ENCODE measurements at regions not wholly inside any gene's neighbourhood (a gene's known extent, or its start where the extent isn't known, plus 50 kb on each side); places are given as distances from the start of the nearest gene placed in this dataset.

- DNase-seq: no peak
Observed at GRCh38 chr1:239436286-239436685, 49.9 kb downstream of the CHRM3 start.

DNA sequence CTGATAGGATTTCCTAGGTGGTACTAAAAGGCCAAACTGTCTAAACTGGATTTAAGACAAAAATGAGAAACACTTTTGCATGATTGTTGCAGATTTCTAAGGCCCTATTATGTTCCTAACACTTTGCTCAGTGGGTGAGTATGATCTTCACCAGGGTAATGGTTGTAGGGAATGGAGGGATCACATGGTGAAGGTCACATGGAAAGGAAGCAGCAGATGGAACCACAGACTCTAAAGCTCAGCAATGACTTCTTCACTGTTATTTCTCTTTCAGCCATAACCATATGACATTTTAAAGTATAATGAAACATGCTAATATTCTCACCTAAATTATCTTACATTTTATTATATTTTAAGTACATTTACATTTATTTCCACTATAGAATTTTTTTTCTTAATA lies 51.5 kb downstream of the CHRM3 start:
- no peak for DNase-seq

- no peak for DNase-seq
Observed at GRCh38 chr1:239438891-239439290, 52.5 kb downstream of the CHRM3 start.

GRCh38 chr1:239443361-239443760 lies 57.0 kb downstream of the CHRM3 start:
- DNase-seq: no peak

- DNase-seq: no peak
Observed at GRCh38 chr1:239446611-239447010, 60.2 kb downstream of the CHRM3 start.

GRCh38 chr1:239448911-239449310 lies 62.5 kb downstream of the CHRM3 start:
- DNase-seq: no peak

GRCh38 chr1:239455743-239456142 lies 69.4 kb downstream of the CHRM3 start:
- DNase-seq: no peak

DNA sequence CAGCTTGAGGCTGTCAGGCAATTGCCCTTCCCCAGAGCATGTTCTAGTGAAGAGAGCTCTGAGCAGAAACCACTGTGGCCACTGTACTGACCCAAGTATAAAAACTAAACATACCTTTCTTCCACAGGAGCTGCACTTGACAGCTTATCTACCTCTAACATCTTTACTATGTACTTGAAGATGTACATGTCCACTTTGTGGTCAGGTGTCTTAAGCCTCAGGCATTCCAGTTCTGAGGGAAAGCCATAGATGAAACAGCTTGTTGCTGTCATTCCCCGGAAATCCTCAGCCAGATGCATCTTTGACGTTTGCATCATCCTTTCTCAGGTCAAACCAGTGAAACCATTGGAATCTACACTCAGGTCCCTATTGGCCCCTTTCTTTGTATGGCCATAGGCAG lies 70.4 kb downstream of the CHRM3 start:
- no peak for DNase-seq

DNA sequence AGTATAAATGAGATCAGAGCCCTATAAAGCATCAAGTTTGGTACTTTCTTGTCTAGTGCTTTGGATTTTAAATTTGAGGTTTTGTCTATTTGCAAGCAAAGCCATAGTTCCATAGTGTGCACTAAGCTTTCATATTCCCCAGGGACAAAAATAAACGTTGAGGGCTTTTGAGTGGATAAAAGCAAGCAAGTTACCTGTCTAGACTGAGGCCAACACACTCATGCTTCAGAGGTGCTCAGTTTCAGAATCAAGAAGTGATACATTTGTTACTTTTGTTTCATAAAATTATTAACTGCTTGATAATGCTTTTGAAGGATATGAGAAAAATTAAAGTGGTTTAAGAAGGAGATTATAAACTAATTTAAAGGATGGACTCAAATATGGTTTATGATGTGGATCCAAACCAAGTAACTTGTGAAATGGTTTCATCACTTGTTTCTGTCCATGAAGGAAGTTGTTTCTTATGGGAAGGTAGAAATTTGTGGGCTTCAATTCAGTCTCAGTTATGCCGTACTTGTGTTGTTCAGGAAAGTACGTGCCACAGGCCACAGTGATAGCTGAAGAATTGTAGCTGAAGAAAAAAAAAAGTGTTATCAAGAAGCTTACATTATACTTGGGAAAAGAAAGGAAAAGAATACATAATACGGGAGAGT lies 71.2 kb downstream of the CHRM3 start:
- no peak for DNase-seq

GRCh38 chr1:239458144-239458500 lies 71.8 kb downstream of the CHRM3 start:
- no peak for DNase-seq

DNA sequence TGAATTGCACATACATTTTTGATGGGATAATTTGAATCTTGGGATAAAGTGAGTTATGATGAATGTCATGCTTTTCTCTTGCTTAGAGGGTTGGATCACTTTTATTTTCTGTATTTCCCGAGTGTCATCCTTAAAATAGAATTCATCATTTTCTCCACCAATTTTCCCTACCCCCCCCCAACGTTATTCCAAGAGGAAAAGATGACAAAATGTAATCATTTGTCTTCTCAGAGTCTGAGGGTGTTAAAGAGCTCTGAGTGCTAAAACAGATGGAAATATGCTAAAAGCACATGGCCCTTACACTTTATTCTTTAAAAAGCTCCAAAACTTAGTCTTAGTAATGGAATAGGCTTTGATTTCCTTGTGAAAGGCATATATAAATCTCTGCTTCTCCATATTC lies 81.4 kb downstream of the CHRM3 start:
- DNase-seq: no peak

GRCh38 chr1:239478069-239478468 lies 91.7 kb downstream of the CHRM3 start:
- no peak for DNase-seq

DNA sequence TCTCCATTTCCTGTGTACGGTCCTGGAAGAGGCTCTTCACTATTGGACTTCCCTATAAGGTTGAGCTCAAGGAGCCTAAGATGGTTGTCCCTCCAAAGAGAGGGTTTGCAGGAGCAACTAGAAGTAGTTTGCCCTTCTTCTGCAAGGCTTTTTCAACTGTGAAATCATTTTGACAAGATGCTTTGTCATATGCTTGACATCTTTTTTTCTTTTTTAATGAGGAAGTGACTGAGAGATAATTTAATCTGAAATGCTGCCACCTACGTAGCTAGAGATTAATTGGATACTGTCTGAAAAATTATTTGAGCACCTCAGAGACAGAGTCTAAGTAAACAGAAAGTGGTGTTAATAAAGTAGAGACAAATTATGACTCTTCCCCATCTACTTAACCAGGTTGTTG lies 97.0 kb downstream of the CHRM3 start:
- no peak for DNase-seq

DNA sequence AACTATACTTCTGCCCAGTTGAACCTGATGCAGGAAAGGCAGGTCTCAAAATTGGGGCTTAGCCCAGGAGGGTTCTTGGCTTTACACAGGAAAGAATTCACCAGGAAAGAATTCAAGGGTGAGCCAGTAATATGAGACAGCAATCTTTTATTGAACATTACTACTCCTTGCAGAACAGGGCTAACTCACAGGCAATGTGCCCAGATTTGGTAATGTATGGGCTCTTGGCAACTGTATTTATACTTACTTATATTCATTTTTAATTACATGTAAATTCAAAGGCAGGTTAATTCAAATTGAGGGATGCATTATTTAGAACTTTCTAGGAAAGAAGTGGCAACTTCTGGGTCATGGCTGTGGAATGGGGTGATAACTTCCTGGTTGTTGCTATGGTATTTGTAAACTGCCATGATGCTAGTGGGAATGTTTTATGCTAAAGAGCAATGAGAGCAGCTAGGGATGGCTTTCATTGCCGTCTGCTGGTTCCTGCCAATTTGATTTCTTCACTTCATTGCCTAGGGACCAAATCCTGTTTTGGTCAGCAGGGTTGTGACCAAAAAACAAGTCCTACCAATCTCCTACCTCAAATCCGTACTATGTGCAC lies 107.5 kb downstream of the CHRM3 start:
- DNase-seq: no peak

DNA sequence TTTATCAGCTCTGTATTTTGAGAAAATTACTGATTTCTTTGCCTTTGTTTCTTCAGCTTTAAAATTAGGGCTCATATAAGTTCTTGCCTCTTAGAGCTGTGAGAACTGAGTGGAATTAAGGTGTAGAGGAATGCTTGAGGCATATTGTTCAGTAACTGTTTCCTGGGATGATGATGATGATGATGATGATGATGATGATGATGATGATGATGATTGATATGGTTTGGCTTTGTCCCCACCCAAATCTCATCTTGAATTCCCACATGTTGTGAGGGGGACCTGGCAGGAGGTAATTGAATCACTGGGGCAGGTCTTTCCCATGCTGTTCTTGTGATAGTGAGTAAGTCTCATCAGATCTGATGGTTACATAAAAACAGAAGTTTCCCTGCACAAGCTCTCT lies 118.7 kb downstream of the CHRM3 start:
- DNase-seq: no peak

DNA sequence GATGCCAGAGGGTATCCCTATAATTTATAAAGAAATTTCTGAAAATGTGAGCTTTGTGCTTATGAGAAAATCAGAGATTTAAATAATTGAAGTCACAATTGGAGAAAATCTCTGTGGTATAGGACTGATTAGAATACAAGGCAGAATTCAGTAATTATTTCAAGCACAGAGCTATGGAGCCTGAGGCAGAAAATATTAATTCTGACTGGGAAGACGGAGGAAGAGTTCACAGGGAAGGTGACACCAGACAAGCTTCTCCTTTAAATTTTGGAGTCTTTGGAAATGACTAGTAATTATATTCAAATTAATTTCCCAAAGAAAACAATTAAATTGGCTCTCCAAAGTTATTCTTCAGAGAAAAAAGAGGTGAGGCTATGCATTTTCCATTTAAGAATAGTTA lies 121.5 kb downstream of the CHRM3 start:
- no peak for DNase-seq

DNA sequence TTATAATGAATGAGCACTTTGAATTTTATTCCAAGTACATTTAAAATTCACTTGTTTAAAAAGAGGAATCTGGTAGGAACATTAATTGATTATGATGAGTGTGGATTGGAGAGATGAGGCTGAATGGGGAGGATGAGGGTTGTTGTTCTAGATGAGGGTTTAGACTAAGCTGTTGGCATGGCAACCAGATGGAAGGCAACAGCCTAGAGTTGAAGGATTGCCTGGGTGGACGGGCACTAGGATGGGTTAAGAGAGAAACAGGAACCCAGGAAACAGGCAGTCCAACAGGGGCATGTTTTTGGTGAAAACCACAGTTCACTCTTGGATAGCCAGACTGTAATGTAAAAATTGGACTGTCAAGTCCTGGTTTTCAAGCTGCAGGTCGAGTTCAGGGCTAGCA lies 125.5 kb downstream of the CHRM3 start:
- no peak for DNase-seq

DNA sequence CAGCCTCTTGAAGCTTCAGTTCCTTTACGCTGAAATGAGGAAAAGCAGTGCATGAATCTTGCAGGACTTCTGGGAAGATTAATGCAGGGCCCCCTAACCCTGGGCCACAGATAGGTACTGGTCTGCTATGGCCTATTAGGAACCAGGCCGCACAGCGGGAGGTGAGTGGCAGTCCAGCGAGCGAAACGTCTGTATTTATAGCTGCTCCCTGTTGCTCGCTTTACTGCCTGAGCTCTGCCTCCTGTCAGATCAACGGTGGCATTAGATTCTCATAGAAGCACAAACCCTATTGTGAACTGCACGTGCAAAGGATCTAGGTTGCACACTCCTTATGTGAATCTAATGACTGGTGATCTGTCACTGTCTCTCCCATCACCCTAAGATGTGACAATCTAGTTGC lies 130.2 kb downstream of the CHRM3 start:
- no peak for DNase-seq

- no peak for DNase-seq
Observed at GRCh38 chr1:239526391-239526790, 140.0 kb downstream of the CHRM3 start.

GRCh38 chr1:239527051-239527693 lies 140.8 kb downstream of the CHRM3 start:
- DNase-seq: no peak

GRCh38 chr1:239536165-239536849 lies 149.9 kb downstream of the CHRM3 start:
- DNase-seq: no peak

DNA sequence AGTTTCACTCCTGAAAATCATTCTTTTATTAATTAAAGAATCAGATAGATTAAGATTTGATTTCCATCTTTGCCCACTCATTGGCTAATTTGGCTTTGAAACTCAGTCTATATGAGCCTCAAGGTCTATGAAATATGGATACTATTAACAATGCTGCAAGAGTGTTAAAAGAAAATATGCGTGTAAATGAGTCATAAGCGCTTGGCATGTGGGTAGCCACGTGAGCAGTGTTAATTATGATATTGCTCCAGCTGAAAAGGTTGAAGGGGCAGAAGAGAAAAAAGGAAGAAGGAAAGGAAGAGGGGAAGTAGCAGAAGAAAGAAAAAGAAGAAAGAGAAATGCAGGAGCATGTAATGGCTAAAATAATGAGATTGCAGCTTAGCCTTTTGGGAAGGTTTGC lies 151.4 kb downstream of the CHRM3 start:
- no peak for DNase-seq

DNA sequence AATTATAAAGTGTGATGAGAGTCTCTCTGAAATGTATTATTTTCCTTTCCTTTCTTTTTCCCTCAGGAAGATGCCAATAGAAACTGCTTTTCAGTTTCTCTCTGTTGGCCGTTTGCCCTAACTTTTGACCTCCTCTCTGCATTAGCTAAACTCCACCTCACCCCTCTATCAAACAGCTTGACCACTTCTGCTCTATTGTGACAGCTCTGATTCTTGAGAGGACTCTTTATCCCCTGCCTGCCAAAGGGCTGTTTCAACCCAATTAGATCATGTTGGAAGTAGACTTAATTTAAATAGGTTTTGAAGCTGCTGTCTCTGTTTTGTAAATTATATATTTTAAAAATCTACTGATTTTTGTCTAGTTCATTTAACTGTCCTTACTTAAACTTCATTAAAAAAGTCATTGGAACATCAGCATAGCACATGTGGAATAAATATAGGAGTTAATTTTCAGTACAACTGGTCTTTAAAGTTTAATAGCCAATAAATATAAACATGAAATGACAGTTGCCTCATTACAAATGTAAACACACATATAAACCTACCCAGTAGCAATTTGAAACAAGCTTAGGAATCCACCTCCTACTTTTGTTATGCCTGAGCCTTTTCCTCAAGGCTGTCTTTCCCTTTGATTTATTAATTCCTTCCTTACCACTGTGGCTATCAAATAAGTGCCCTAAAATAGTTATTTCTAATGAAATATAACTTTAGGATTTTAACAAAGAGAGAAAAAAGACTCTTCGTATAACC lies 152.0 kb downstream of the CHRM3 start:
- DNase-seq: no peak
